GM18861 (cell line): ENCODE measurements at regions not wholly inside any gene's neighbourhood (a gene's known extent, or its start where the extent isn't known, plus 50 kb on each side); places are given as distances from the start of the nearest gene placed in this dataset.

Source experiments
- ATAC-seq: cut with Tn5 transposase; IDR thresholded peaks from one replicate; pipeline ENCODE4 v1.9.1; 2021; ENCODE audit not compliant: unreplicated experiment

DNA sequence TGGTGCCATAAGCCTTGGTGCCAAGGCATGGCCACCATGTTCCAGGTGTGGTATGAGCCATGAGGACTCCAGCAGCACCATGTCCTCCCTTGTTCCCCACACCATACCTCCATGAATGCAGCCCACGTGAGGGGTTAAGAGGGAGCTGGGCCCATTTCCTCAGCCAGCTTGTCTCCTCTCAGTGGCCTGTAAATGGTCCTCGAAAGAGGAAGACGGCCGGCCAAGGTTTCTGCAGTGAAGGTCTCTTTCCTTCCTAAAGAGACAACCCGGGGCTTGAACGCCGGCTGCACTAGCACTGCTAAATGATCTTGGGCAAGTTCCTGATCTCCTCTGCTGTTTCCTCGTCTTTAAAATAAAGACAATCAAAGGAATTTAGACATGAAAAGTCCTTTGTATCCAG, 154.0 kb downstream of the BMP7 start:
- no peak for ATAC-seq

- no peak for ATAC-seq
These were observed 152.0 kb downstream of the BMP7 start for GRCh38 chr20:57114290-57115005.

GRCh38 chr20:57117296-57117695, 149.1 kb downstream of the BMP7 start:
- no peak for ATAC-seq

DNA sequence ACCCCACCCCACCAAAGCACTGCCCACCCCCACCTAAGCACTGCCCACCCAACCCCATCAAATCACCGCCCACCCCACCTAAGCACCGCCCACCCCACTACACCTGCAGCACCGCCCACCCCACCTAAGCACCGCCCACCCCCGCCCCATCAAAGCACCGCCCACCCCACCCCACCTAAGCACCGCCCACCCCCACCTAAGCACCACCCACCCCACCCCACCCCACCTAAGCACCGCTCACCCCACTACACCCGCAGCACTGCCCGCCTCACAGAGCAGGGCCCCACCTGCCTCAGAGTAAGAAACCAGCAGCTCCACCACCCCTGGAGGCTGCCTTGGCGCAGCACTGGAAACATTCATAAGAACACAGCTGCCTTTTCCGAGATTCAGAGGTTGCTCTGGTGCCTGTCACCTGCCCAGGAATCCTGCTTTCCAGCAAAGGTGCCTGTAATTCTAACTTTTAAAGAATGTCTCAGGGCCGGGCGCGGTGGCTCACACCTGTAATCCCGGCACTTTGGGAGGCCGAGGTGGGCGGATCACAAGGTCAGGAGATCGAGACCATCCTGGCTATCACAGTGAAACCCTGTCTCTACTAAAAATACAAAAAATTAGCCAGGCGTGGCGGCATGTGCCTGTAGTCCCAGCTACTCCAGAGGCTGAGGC, 148.2 kb downstream of the BMP7 start:
- no peak for ATAC-seq
